Dendritic cell treated with granulocyte-macrophage colony-stimulating factor and Interleukin-4, amounts not matched to agents 40 ng/mL and 50 ng/mL, for 4 days (primary cell): ENCODE measurements at regions not wholly inside any gene's neighbourhood (a gene's known extent, or its start where the extent isn't known, plus 50 kb on each side); places are given as distances from the start of the nearest gene placed in this dataset.
A peak's percentile ranks its signal among the peaks of the same experiment; 100 is the strongest.
"Not testable (repeated sequence)": the region's sequence is repeated elsewhere in the genome, so short reads cannot be mapped to it uniquely, and the experiment has no call there.

Source experiments
- H3K27ac Mint-ChIP-seq: one replicate; pipeline ENCODE4 v1.8.0; 2022; ENCODE audit warnings: mild to moderate bottlenecking, mixed read lengths
- H3K27me3 Mint-ChIP-seq: one replicate; pipeline ENCODE4 v1.8.0; 2022; ENCODE audit warnings: mild to moderate bottlenecking, mixed read lengths
- H3K36me3 Mint-ChIP-seq: one replicate; pipeline ENCODE4 v1.8.0; 2022; ENCODE audit warnings: low read depth, mixed read lengths
- H3K4me1 Mint-ChIP-seq: one replicate; pipeline ENCODE4 v1.8.0; 2022; ENCODE audit warnings: low read depth, mixed read lengths
- H3K4me3 Mint-ChIP-seq: one replicate; pipeline ENCODE4 v1.8.0; 2022; ENCODE audit warnings: mild to moderate bottlenecking, moderate library complexity, mixed read lengths
- H3K9me3 Mint-ChIP-seq: one replicate; pipeline ENCODE4 v1.8.0; 2022; ENCODE audit warnings: mixed read lengths
- intact Hi-C: fragments of 100-400 bp; cut with micrococcal nuclease; formaldehyde crosslinking; loops from one replicate; pipeline ENCODE4 v1.15.0; 2022

DNA sequence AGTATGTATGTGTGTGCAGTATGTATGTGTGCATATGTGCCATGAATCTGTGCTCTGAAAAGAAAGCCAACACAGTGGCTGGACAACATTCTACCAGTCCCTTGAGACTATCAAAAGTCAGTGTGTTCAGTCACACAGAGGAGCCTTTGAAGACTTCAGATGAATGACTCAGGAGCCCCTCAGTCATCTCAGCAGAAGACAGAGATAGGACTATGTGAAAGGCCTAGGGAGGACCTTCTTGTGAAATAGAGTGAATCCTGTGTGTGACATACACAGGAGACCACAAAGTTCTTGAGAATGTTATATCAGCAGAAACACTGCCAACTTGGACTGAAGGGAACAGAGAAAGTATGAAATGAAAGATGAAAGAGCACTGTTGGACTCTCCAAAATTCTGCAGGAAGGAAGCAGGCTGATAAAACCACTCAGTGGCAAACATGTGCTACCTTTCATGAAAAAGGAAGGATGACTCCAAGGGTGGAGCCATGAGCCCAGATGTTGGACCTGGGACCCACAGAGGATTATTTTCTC lies 108.4 kb downstream of the METRNL start:
- no peak overlapping the region for H3K27ac Mint-ChIP-seq
- H3K36me3 Mint-ChIP-seq = peaks cover 6% of the 10 kb centered on the region
- peaks cover 5% of the 10 kb centered on the region for H3K27me3 Mint-ChIP-seq
- intact Hi-C loops = no loop called here
- no peak overlapping the region for H3K4me3 Mint-ChIP-seq
- peaks cover 20% of the 10 kb centered on the region for H3K9me3 Mint-ChIP-seq
- H3K4me1 Mint-ChIP-seq = peaks cover 74% of the 10 kb centered on the region

DNA sequence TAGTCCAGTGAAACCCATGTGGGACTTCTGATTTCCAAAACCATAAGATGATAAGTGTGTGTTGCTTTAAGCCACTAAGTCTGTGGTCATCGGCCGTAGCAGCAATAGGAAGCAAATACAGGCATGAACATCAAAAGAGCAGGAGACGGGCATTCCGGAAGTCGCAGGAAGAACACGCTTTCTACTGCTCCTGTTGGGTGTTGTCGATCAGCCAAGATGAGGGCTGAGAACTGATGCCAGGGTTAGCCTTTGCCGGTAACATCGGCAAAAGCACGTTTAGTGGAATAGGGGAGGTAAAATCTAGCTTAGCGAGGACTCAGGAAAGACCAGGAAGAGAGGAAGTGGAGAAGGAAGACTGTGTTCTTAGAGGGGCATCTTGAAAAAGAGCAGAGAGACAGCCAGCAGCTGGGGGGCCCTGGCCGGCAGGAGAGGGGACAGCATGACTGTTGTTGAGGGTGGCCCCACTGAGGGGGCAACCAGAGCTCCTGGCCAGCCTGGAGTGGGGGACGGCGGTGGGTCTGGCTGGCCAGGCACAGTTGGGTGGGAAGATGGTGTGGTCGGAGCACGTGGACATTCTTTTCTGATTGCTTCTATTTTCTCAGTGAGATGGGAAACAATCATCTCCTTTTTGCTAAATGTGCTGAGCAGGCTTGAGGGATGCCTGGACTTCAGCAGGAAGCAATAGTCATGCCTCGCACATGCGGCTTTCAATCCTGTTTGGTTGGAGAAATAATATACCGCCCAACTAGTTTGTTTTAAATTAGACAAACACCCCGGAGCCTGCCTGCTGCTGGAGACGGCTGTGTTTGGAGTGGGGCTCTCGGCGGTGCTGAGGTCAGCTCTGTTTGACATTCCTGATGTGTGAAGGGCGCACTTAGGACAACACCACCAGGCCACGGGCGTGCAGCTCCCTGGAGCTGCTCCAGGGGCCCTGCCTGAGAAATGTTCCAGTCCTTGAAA lies 109.9 kb downstream of the METRNL start:
- intact Hi-C loops = no loop called here
- Mint-ChIP-seq H3K36me3 (peaks cover 6% of the 10 kb centered on the region), H3K4me3 (no peak overlapping the region), H3K27me3 (peaks cover 5% of the 10 kb centered on the region), H3K4me1 (peaks cover 70% of the 10 kb centered on the region), H3K9me3 (peaks cover 20% of the 10 kb centered on the region), H3K27ac (peak overlapping the region; percentile 73)

GRCh38 chr17:83190004-83190385 lies 110.6 kb downstream of the METRNL start:
- H3K4me3 Mint-ChIP-seq = no peak overlapping the region
- peaks cover 5% of the 10 kb centered on the region for H3K27me3 Mint-ChIP-seq
- peaks cover 20% of the 10 kb centered on the region for H3K9me3 Mint-ChIP-seq
- peak overlapping the region; percentile 73 for H3K27ac Mint-ChIP-seq
- H3K36me3 Mint-ChIP-seq = peaks cover 6% of the 10 kb centered on the region
- H3K4me1 Mint-ChIP-seq = peaks cover 77% of the 10 kb centered on the region
- intact Hi-C loops = no loop called here

DNA sequence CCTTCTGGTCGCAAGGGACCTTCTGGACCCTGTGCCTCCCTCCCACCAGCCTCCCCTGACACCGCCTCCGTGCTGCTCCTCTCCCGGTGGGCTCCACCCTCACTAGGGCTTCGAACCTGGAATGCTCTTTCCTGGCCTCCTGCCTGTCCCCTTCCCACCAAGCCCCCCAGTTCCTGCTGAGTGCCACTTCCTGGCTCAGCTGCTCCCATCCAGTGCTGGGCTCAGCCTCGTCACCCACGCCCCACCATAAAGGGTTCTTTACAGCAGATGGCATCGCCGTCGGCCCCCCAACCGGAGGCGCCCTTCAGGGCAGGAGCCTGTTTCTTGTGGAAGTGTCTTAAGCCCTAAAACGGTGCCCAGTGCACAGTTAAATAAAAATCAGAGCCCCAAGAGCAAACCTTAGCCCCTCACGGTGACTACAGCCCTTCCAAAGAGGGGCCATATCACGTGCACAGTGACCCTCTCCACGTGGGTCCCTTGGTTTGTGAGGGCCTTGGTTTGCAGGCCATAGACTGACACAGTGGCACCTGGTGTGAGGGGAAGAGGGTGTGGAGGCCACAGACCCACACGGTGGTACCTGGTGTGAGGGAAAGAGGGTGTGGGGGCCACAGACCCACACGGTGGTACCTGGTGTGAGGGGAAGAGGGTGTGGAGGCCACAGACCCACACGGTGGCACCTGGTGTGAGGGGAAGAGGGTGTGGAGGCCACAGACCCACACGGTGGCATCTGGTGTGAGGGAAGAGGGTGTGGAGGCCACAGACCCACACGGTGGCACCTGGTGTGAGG lies 111.4 kb downstream of the METRNL start:
- Mint-ChIP-seq H3K27ac (peak overlapping the region; percentile 73), H3K9me3 (peaks cover 20% of the 10 kb centered on the region), H3K4me3 (no peak overlapping the region), H3K4me1 (peaks cover 85% of the 10 kb centered on the region), H3K36me3 (peaks cover 6% of the 10 kb centered on the region), H3K27me3 (peaks cover 5% of the 10 kb centered on the region)
- intact Hi-C loops = no loop called here

DNA sequence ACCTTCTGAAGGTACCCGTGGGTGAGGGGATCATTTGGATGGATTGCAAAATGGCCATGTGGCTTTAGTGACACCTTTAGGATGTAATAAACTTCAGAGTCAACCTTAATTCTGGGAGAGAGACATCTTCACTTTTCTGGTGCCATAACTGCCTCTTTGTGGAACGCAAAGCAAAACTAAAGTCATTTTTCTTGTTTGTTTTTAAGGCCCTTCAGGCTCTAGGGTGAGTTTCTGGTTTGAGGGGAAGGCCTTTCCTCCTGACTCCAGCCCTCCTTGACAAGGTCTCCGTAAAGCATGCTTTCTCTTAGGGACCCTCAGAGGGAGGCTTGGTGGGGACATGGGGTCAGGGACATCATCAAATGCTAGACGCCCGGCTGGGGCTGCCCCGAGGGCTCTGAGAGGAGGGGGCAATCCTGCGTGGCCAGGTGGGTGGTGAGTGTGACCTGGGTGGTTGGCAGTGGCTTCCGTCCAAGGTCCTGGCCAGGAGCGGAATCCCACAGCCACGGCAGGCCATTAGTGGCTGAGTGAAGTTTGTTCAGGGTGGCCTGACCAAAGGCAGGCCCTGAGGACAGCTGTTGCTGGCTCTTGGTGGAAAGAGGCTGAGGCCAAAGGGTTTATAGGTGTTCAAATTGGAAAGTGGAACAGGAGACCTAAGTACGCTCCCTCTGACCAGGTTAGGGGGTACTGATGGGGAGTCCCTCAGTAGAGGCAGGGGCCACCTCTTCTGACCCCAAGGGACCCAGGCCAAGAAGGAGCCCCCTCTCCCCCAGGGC lies 112.2 kb downstream of the METRNL start:
- peaks cover 86% of the 10 kb centered on the region for H3K4me1 Mint-ChIP-seq
- peak overlapping the region; percentile 73 for H3K27ac Mint-ChIP-seq
- intact Hi-C loops = loop anchor here (2.0 kb wide), 1 partner anchor 39 kb away; no protein-coding TSS in a partner anchor
- H3K27me3 Mint-ChIP-seq = peaks cover 5% of the 10 kb centered on the region
- H3K9me3 Mint-ChIP-seq = peaks cover 20% of the 10 kb centered on the region
- peaks cover 6% of the 10 kb centered on the region for H3K36me3 Mint-ChIP-seq
- H3K4me3 Mint-ChIP-seq = no peak overlapping the region

- H3K27ac Mint-ChIP-seq = peak overlapping the region; percentile 73
- H3K9me3 Mint-ChIP-seq = peaks cover 20% of the 10 kb centered on the region
- peaks cover 6% of the 10 kb centered on the region for H3K36me3 Mint-ChIP-seq
- no peak overlapping the region for H3K4me3 Mint-ChIP-seq
- intact Hi-C loops = loop anchor here (2.0 kb wide), 1 partner anchor 39 kb away; no protein-coding TSS in a partner anchor
- H3K27me3 Mint-ChIP-seq = peaks cover 5% of the 10 kb centered on the region
- peaks cover 86% of the 10 kb centered on the region for H3K4me1 Mint-ChIP-seq
Observed at GRCh38 chr17:83192161-83192788, 112.9 kb downstream of the METRNL start.

DNA sequence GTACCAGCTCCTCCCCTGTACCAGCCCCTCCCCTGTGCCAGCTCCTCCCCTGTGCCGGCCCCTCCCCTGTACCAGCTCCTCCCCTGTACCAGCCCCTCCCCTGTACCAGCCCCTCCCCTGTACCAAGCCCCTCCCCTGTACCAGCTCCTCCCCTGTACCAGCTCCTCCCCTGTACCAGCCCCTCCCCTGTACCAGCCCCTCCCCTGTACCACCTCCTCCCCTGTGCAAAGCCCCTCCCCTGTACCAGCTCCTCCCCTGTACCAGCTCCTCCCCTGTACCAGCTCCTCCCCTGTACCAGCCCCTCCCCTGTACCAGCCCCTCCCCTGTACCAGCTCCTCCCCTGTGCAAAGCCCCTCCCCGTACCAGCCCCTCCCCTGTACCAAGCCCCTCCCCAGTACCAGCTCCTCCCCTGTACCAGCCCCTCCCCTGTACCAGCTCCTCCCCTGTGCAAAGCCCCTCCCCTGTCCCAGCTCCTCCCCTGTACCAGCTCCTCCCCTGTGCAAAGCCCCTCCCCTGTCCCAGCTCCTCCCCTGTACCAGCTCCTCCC lies 113.5 kb downstream of the METRNL start:
- H3K9me3 Mint-ChIP-seq = peaks cover 16% of the 10 kb centered on the region
- H3K27me3 Mint-ChIP-seq = not testable (repeated sequence)

GRCh38 chr17:83193336-83194185 lies 114.2 kb downstream of the METRNL start:
- Mint-ChIP-seq H3K36me3 (no peaks in the 10 kb centered on the region), H3K27ac (peak overlapping the region; percentile 93), H3K9me3 (peaks cover 9% of the 10 kb centered on the region), H3K4me1 (peaks cover 90% of the 10 kb centered on the region), H3K27me3 (peaks cover 5% of the 10 kb centered on the region), H3K4me3 (peak overlapping the region; percentile 67)
- intact Hi-C loops = loop anchor here (2.0 kb wide), 1 partner anchor 41 kb away; no protein-coding TSS in a partner anchor

More for the DNA sequence above, 113.5 kb downstream of the METRNL start:
- H3K27ac Mint-ChIP-seq = peak overlapping the region; percentile 93
- intact Hi-C loops = loop anchor here (2.0 kb wide), 1 partner anchor 40 kb away; no protein-coding TSS in a partner anchor
- peaks cover 89% of the 10 kb centered on the region for H3K4me1 Mint-ChIP-seq
- not testable (repeated sequence) for H3K4me3 Mint-ChIP-seq, H3K36me3 Mint-ChIP-seq

- Mint-ChIP-seq H3K4me3 (peak overlapping the region; percentile 67), H3K36me3 (no peaks in the 10 kb centered on the region), H3K27me3 (peaks cover 2% of the 10 kb centered on the region), H3K27ac (peak overlapping the region; percentile 93), H3K9me3 (peaks cover 3% of the 10 kb centered on the region), H3K4me1 (peaks cover 90% of the 10 kb centered on the region)
- intact Hi-C loops = no loop called here
Observed at GRCh38 chr17:83194186-83194561, 114.8 kb downstream of the METRNL start.

DNA sequence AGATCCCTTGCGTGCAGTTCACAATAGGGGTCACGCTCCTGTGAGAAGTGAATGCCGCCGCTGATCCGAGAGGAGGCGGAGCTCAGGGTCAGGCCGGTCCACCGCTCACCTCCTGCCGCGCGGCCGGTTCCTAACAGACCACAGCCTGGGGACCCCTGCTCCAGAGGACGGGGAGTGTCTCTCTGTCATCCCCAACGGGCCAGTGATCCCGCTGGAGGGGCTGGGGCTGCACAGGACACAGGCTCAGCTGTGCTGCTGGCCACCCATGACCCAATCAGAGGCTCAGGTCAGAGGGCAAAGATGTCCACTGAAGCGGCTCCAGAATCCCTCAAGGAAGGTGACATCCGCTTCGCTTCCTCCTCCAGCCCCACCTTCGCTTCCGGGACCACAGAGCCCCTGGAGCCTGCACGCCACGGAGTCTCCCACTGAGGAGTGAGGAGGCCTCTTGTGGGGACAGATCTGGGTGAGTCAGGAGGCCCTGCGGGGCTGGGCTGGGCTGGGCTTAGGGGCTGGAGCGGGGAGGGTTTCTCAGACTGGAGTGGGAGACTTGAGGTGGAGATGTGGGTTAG lies 115.4 kb downstream of the METRNL start:
- Mint-ChIP-seq H3K4me1 (peaks cover 89% of the 10 kb centered on the region), H3K9me3 (no peaks in the 10 kb centered on the region), H3K36me3 (peaks cover under 1% of the 10 kb centered on the region), H3K4me3 (peak overlapping the region; percentile 38), H3K27ac (peak overlapping the region; percentile 93), H3K27me3 (no peaks in the 10 kb centered on the region)
- intact Hi-C loops = no loop called here

DNA sequence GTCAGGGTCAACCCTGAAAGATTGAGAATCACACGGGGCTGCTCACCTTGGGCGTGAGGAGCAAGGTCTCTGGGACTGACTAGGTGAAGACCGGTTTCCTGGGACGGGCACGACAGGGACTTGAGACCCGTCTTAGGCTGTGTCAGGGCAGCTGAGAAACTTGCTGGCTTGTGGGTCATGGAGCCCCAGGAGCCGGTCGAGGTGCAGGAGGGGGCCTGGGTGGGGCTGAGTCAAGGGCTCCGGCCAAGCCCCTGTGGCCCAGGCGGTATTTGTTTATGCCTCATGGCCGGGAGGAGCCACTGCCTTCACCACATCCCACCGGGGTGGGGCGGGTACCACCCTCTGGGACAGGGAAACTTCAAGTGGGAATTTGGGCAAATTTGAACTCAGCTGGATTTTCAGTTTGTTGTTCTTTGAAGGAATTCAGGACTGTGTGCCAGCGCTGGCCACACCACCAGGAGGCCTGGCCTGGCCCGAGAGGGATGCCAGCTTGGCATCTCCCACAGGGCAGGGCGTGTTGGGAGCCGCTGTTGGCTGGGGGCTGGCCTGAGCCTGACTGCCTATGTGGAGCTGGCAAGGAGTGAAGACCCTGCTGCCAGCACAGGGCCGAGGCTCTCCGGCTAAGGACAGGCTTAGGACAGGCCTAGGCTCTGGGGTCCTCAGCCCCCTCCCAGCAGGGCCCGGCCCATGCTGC lies 116.1 kb downstream of the METRNL start:
- intact Hi-C loops = no loop called here
- peaks cover 6% of the 10 kb centered on the region for H3K36me3 Mint-ChIP-seq
- peaks cover 89% of the 10 kb centered on the region for H3K4me1 Mint-ChIP-seq
- no peaks in the 10 kb centered on the region for H3K9me3 Mint-ChIP-seq
- peak overlapping the region; percentile 38 for H3K4me3 Mint-ChIP-seq
- H3K27ac Mint-ChIP-seq = peak overlapping the region; percentile 93
- H3K27me3 Mint-ChIP-seq = no peaks in the 10 kb centered on the region
